ENCODE measurements at regions not wholly inside any gene's neighbourhood (a gene's known extent, or its start where the extent isn't known, plus 50 kb on each side); places are given as distances from the start of the nearest gene placed in this dataset.

DNA sequence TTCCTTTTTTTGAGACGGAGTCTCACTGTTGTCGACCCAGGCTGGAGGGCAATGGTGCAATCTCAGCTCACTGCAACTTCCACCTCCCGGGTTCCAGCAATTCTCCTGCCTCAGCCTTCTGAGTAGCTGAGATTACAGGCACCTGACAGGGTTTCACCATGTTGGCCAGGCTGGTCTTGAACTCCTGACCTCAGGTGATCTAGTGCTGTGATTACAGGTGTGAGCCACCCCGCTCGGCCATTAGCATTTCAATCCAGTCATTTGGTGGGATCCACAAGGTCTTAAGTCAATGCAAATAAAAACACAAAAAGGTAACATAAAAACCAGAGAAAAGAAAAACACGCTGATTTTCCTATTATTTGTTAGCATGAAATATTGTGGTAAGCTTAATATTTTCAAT, 1227.2 kb upstream of the TENM4 start:
- no peak for FAIRE-seq
- Histone ChIP-seq H3K4me1 (no peaks in the 10 kb centered on the region), H3K9me3 (no peaks in the 10 kb centered on the region), H3K4me3 (no peak overlapping the region), H3K27ac (no peak overlapping the region), H3K4me2 (no peak overlapping the region)
- CTCF ChIA-PET = no interaction called here
- POLR2A ChIA-PET = no interaction called here
- TF ChIP-seq SREBF2 (IDR thresholded peaks at IDR 0.05) (no peak), FOSB (CRISPR knock-in tag; IDR thresholded peaks at IDR 0.05) (no peak), CHD2 (IDR thresholded peaks at IDR 0.05; ENCODE audit: low read length, partially characterized antibody) (no peak), ZC3H11A (IDR thresholded peaks at IDR 0.05) (no peak), HOXB5 (CRISPR knock-in tag; IDR thresholded peaks at IDR 0.05) (no peak), GATA3 (IDR thresholded peaks at IDR 0.05; ENCODE audit: borderline replicate concordance) (no peak), NPAS2 (CRISPR knock-in tag; IDR thresholded peaks at IDR 0.05; ENCODE audit: borderline replicate concordance) (no peak), FOSL2 (IDR thresholded peaks at IDR 0.05) (no peak), FOSL2 (CRISPR knock-in tag; IDR thresholded peaks at IDR 0.05) (no peak), RARB (CRISPR knock-in tag; IDR thresholded peaks at IDR 0.05) (no peak), HOXB13 (CRISPR knock-in tag; IDR thresholded peaks at IDR 0.05; ENCODE audit: low read depth) (no peak), FOXS1 (CRISPR knock-in tag; IDR thresholded peaks at IDR 0.05) (no peak), RNF2 (IDR thresholded peaks at IDR 0.05; ENCODE audit: borderline replicate concordance, low read depth) (no peak)
- TF ChIP-seq, protein P1, sequence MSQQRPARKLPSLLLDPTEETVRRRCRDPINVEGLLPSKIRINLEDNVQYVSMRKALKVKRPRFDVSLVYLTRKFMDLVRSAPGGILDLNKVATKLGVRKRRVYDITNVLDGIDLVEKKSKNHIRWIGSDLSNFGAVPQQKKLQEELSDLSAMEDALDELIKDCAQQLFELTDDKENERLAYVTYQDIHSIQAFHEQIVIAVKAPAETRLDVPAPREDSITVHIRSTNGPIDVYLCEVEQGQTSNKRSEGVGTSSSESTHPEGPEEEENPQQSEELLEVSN (IDR thresholded peaks at IDR 0.05; ENCODE audit: borderline replicate concordance, low read depth) = no peak
- TF ChIP-seq, protein P2, sequence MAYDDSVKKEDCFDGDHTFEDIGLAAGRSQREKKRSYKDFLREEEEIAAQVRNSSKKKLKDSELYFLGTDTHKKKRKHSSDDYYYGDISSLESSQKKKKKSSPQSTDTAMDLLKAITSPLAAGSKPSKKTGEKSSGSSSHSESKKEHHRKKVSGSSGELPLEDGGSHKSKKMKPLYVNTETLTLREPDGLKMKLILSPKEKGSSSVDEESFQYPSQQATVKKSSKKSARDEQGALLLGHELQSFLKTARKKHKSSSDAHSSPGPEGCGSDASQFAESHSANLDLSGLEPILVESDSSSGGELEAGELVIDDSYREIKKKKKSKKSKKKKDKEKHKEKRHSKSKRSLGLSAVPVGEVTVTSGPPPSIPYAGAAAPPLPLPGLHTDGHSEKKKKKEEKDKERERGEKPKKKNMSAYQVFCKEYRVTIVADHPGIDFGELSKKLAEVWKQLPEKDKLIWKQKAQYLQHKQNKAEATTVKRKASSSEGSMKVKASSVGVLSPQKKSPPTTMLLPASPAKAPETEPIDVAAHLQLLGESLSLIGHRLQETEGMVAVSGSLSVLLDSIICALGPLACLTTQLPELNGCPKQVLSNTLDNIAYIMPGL (CRISPR knock-in tag; IDR thresholded peaks at IDR 0.05; ENCODE audit: borderline replicate concordance) = no peak
- TF ChIP-seq, protein P3, sequence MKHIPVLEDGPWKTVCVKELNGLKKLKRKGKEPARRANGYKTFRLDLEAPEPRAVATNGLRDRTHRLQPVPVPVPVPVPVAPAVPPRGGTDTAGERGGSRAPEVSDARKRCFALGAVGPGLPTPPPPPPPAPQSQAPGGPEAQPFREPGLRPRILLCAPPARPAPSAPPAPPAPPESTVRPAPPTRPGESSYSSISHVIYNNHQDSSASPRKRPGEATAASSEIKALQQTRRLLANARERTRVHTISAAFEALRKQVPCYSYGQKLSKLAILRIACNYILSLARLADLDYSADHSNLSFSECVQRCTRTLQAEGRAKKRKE (CRISPR knock-in tag; IDR thresholded peaks at IDR 0.05; ENCODE audit: low read depth) = no peak
- WGBS (ENCODE audit: missing lambda C conversion rate) = 1% methylated on average over 6 of the region's 6 CpGs
- no peak for DNase-seq (ENCODE audit: low read depth in 1 of 2, low spot score in 1 of 2)
- ATAC-seq = no peak

DNA sequence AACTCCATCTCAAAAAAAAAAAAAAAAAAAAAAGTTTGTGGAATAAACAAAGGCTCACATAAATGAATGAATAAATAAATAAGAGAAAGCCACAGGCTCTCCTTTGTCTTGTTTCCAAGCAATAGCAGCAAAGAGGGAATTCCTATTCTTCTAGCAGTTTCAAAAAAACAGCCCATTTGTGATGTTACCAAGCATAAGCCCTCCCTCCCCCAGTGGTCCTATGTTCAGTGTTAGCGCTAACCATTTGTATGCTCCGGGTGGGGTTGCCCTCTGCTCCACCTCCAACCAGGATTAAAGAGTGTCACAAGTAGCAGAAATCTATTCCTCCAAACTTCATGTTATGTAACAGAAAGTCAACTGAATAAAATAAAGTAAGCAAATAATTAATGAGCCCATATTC, 1215.0 kb upstream of the TENM4 start:
- Histone ChIP-seq H3K4me1 (no peaks in the 10 kb centered on the region), H3K4me2 (no peak overlapping the region), H3K27ac (no peak overlapping the region), H3K4me3 (no peak overlapping the region), H3K9me3 (no peaks in the 10 kb centered on the region)
- ATAC-seq = no peak
- DNase-seq (ENCODE audit: low read depth in 1 of 2, low spot score in 1 of 2) = no peak
- ChIA-PET POLR2A (no interaction called here), CTCF (no interaction called here)
- WGBS (ENCODE audit: missing lambda C conversion rate) = 68% methylated on average over 2 of the region's 2 CpGs
- FAIRE-seq = no peak
- TF ChIP-seq POLR2A (IDR thresholded peaks at IDR 0.05; ENCODE audit: low read length) (no peak), HOXB5 (CRISPR knock-in tag; IDR thresholded peaks at IDR 0.05) (no peak), ZC3H11A (IDR thresholded peaks at IDR 0.05) (no peak), RNF2 (IDR thresholded peaks at IDR 0.05; ENCODE audit: borderline replicate concordance, low read depth) (no peak), EHMT2 (IDR thresholded peaks at IDR 0.05; ENCODE audit: low read depth) (no peak), HOXA7 (CRISPR knock-in tag; IDR thresholded peaks at IDR 0.05) (no peak), CEBPB (IDR thresholded peaks at IDR 0.05) (no peak), CHD4 (IDR thresholded peaks at IDR 0.05; ENCODE audit: borderline replicate concordance) (no peak), ZNF302 (CRISPR knock-in tag; IDR thresholded peaks at IDR 0.05) (no peak)
- TF ChIP-seq, protein P4, sequence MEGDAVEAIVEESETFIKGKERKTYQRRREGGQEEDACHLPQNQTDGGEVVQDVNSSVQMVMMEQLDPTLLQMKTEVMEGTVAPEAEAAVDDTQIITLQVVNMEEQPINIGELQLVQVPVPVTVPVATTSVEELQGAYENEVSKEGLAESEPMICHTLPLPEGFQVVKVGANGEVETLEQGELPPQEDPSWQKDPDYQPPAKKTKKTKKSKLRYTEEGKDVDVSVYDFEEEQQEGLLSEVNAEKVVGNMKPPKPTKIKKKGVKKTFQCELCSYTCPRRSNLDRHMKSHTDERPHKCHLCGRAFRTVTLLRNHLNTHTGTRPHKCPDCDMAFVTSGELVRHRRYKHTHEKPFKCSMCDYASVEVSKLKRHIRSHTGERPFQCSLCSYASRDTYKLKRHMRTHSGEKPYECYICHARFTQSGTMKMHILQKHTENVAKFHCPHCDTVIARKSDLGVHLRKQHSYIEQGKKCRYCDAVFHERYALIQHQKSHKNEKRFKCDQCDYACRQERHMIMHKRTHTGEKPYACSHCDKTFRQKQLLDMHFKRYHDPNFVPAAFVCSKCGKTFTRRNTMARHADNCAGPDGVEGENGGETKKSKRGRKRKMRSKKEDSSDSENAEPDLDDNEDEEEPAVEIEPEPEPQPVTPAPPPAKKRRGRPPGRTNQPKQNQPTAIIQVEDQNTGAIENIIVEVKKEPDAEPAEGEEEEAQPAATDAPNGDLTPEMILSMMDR (IDR thresholded peaks at IDR 0.05) = no peak
